Renal pelvis (tissue), 1 donor: ENCODE measurements at regions not wholly inside any gene's neighbourhood (a gene's known extent, or its start where the extent isn't known, plus 50 kb on each side); places are given as distances from the start of the nearest gene placed in this dataset.

Experiments
- DNase-seq: peaks from one replicate; pipeline ENCODE4 v3.0.0-alpha.2; 2013

DNA sequence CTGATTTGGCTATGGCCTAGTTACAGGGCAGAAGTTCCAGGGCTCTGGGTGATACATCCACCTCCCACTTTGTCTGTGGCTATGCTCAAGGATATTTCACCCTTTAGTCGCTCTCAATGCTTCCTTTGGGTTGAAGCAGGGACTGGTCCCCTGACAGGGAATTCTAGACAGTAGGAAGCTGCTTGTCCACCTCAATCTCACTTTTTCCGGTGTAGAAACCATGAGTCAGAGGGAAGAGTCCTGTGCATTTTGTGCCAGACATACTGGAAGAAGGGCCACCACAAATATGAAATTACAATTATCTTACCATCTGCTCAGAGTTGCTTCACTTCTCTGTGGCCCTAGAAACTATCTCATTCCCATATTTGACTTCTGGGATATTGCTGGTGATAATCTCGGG is 413.7 kb upstream of the FAT3 start:
- DNase-seq, result no peak

DNA sequence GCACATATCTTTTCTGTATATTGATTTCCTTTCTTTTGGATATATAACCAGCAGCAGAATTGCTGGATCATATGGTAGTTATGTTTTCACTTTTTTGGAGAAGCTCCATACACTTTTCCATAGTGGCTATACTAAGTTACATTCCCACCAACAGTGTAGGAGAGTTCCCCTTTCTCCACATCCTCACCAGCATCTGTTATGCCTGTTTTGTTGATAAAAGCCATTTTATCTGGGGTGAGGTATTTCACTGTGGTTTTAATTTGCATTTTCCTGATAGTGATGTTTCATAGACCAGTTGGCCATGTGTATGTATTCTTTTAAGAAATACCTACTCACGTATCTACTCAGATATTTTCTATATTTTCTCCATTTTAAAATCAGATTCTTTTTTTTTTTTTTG is 419.3 kb upstream of the FAT3 start:
- DNase-seq, result no peak

DNA sequence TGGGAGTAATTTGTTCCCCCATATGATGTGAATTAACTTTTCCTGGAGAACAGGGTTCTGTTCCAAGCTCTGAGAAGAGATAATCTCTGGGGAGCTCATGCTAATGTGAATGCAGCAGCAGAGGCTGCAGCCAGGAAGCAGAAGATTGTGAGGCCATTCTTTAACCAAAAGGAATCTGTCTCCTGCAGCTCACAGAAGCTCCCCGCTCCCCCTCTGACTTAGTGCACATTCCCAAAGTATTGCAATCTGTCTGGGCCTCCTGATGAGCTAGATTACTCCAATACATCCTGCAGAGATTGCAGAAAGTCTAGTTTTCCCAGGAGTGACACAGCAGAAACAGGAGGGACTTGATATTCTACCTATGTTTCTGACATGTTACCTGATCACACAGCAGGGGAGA is 420.6 kb upstream of the FAT3 start:
- DNase-seq, result peak; percentile 1

DNA sequence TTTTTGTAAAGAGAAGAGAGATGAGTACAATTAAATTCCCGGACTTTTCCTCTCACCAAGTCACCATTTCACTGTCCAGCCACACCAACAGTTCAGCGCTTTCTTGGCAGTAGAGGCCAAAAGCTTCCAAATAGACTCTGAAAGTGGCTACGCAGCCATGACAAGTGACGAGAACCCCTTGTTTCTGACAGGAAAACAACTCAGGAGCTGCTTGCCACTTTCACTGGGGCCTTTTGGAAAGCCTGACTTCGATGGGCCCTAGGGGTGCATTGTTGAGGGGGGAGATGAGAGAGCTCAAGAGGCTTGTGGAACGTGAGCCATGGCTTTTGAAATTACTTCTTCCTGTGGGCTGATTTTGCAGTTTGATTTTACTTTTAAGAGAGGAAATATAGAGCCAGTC is 422.1 kb upstream of the FAT3 start:
- no peak for DNase-seq

DNA sequence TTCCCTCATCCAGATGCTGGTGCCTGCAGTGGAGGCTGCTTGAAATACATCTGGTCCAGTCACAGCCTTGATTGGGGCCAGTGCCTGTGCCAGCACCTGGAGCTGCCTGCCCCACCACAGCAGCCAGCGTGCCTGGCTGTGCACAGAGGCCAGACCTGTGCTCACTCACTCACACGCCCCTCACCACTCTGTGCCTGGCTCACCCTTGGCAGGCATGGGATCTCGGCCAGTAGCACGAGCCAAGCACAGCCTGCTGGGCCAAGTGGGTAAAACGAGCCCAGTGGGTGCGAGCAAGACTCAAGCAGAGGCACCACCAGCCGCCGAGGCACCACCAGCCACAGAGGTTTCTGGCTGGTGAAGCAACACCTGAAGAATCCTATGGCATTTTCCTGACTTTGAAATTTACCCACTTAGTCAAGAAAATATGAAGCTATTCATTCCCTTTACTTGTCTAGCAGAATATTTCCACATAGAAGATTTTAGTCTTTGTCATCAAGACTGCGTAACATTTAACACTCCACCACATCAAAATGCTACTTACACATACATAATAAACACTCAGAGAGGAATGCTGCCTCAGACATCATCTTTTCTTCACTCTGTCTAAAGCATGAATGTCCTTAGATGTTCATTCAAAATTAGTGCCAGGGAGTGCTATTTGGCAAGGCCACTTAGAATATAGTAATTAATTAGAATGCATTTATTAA is 424.3 kb upstream of the FAT3 start:
- DNase-seq, result no peak

DNA sequence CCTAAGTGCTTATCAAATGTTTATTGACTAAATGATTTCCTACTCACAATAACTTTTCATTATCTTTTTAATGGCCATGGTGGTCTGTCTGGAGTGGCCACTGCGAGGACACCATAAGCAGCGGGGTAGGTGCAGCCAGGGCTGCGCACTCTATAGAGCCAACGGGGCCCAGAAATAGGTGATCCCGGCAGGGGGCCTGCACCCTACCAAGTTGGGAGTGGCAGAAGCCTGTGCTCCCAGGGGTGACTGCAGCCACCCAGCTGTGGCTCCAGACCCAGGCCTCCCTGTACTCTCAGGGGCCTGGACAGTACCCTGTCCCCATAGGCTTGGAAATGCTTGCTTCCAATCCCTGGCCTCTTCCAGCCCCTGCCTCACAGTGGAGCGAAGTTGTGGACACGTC is 426.4 kb upstream of the FAT3 start:
- no peak for DNase-seq

DNA sequence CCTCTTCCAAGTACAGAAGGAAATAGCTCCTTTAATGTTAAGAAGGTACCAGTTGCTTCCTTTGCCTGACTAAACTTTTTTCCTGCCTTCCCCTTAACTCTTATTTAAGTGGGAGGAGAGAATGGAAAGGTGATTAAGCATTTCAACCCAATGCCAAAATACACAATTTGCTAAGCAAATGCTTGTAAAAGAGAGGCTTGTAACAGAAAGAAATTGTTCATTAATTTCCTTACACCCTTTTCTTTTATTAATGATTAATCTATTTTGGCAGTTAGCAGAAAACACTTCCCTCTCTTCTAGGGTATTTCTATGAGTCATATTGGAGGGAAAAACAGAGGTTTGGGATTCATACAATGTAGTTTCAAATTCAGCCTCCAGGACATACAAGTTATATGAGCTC is 427.6 kb upstream of the FAT3 start:
- DNase-seq, result peak; percentile 1

DNA sequence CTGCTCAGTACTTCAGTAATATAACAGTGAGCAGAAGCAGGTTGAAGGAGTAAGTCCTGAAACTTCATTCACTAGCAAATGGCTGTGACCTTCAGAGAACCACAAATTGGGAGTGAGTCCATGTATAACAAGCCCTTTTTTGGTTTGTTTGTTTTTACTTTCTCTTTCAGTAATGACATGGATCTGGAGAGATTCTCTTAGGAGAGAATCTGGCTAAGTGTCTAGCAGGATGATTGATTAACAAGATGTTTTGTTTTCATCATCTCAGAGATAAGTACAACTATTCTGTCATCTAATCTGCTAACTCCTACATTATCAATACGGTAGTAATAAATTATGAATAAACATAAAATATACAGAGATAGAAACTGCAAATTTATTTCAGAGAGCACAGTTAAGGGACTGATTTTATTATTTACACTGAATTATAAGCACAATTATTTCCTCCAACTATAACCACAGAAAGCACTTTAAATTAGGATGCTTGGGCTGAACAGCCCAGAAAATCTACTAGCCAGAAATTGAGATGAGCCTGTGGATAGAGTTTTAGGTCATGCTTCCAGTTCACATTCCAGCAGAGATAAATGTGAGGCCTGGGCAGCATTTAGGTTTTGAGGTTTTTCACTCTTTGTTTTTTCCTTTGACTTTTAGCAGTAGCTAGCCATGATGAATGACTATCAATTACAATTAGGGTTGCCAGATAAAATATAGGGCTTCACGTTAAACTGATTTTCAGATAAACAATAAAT is 429.3 kb upstream of the FAT3 start:
- DNase-seq, result no peak

DNA sequence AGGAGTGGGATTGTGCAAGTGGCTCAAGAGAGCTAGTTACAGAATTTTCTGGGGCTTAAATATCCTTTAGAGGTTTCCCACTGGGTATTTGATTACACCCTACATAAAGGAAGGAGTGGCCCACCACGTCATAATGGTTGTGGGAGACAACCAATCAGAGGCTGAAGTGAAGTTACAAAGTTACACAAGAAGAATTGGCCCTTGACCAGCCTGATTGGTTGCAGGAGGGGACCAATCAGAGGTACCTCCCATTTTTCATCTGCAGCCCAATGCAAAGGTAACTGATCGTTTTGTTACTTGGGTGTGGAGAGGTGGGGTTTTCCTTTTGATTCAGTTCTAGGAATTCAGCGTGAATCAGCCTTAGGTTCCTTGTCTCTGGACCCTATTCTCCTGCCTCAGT is 430.5 kb upstream of the FAT3 start:
- DNase-seq, result no peak

DNA sequence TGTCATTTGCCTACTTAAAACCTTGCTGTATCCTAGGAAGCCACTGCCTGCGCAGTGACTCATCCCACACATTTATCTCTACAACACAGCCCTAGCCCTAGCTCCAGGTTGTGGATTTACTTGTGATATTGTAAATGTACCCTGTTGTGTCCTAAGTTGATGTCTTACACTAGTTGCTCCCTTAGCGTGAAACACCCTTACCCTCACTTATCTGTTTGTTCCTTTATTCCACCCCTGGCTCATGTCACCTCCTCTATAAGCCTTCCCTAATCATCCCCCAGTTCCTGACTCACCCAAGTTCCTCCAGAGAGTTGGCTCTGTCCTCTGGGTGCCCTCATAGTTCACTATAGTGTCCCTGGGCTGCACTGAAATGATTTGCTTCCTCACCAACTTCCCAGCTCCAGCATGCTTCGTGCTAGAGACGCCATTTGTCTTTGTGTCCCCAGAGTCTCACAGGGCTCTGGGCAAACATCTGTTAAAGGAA is 431.8 kb upstream of the FAT3 start:
- DNase-seq, result no peak

DNA sequence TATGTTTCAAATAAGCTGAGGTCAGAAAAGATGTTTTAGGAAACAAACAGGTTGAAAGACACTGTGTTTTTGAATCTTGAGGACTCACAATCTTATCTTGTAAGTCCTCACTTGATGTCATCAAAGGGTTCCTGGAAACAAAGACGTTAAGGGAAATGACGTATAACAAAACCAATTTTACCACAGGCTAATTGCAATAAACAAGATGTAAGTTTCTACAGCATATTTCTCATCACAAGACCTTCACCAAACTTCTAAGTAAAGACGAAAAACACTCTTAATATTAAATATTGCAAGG is 433.5 kb upstream of the FAT3 start:
- DNase-seq, result no peak

DNA sequence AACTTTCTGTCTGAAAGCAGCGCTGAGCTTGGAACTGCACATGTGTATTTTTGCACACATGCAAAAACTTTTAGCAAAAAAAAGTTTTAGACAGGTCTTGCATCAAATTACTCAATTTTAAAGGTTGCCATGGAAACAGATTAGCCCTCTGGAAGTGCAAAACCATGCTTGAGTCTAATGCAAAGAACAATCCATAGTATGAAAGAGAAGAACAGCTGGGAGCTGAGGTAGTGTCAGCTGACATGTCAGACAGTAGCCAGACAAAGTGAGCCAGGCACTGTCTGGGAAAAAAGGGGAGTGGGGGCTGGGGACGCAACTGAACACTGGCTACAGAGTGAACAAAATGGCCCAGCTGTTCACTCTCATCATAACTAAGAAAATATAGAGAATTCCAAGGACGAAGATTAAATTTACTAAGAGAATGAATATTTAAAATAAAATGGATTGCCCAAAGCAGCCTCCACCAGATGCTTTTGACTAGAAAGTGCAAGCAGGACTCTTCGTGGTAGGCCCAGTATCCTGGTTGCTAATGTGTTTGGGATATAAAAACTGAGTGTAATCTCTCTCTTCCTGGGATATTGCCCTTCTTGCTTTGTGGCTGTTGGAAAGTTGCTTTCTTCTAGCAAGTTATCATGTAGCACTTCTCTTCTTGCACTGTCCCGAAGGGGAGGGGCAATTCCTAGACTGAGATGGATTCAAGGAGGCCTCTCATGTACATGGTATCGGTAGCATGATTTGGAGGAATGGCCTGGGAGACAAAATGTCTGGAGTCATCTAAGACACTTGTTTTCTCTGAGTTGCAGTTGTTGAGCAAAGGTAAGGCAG is 434.1 kb upstream of the FAT3 start:
- DNase-seq, result peak; percentile 21

DNA sequence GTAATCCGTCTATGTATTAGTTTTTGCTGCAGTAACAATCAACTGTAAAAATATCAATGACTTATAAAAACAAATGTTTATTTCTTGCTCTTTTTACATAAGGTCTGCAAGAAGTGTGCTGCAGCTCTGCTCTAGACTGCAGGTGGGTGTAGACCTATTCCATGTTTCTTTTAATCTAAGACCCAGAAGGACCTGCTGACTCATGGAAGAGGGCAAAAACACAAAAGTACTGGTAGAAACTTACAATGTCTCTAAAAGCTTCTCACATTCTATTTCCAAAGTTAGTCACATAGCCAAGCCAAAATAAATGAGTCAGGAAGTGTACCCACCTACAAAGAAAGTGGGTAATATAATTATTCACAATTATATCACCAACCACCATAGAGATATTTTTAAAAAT is 435.9 kb upstream of the FAT3 start:
- no peak for DNase-seq

DNA sequence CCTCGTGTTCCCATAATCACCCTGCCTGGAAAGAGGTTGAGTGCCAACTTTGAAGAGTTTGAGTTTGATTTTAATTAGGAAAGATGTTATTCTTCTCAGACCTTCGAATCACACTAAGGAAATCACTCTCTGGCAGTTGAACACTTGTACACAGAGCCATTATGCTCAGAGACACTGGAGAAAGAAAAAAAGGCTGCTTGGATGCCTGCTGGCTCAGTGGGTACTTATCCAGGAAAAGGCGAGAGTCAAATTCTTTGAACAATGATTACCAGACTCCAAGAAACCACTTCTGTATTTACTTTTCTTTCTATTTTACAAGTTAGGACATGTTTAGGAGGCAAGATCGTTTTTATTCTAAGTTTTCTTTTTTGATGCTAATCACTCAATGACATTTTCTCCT is 438.5 kb upstream of the FAT3 start:
- no peak for DNase-seq

DNA sequence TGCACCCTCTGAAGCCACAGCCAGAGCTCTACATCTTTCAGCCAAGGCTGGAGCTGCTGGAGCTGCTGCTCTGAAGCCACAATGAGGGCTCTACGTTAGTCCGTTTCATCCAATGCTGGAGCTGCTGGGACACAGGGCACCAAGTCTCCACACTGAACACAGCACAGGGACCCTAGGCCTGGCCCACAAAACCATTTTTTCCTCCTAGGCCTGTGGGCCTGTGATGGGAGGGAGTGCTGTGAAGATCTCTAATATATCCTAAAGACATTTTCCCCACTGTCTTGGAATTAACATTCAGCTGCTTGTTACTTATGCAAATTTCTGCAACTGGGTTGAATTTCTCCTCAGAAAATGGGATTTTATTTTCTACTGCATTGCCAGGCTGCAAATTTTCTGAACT is 441.4 kb upstream of the FAT3 start:
- DNase-seq, result no peak

DNA sequence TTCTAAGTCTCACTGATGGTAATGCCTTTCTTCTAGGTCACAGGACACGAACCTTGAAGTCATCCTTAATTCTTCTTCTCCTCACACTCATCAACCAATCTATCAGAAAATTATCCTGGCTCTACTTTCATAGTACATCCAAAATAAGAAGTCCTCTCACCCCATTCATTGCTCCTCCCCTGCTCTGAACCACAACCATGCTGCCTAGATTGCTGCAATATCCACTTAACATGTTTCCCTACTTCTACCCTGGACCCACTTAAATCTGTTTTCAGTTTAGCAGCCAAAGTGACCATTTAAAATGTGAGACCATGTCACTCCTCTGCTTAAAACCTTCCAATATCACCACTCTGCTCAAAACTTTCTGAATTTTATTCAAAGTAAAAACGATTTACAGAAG is 445.9 kb upstream of the FAT3 start:
- no peak for DNase-seq

DNA sequence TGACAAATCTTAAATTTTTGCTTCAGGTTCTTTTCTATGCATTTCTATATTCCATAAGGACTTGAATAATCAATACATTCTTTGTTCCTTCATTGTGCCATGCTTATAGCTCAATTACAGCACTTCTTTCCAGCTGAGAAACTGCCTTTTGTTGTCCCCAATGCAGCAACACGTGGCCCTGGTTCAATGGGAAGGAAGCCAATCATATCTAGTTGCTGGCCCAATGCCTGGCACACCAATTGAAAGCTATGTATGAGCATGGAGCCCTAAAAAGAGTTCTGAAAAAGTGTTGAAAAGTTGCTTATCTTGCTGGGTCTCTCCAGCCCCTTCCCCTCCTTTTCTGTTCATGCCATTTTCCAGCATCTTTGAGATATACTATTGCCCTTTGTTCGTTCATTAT is 448.0 kb upstream of the FAT3 start:
- no peak for DNase-seq

DNA sequence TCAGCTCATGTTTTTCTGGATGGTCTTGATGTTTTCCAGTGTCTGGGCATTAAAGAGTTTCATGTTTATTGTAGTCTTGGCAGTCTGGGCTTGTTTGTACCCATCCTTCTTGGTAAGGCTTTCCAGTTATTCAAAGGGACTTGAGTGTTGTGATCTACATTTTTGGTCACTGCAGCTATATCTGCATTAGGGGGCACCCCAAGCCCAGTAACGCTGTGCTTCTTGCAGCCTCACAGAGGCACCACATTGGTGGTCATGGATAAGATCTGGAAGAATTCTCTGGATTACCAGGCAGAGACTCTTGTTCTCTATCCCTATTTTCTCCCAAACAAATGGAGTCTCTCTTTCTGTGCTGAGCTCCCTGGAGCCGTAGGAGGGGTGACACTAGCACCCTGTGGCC is 451.5 kb upstream of the FAT3 start:
- no peak for DNase-seq

DNA sequence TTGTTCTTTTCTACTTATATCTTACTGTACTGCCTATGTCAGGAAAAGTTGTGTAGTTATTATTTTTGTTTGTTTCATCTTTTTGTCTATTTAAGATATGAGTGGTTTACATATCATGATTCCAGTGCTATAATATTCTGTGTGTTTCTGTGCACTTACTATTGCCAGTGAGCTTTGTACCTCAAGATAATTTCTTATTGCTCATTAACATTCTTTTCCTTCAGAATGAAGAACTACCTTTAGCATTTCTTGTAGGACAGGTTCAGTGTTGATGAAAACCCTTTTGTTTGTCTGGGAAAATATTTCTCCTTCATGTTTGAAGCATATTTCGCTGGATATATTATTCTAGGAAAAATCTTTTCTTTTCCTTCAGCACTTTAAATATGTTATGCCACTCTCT is 452.7 kb upstream of the FAT3 start:
- no peak for DNase-seq

DNA sequence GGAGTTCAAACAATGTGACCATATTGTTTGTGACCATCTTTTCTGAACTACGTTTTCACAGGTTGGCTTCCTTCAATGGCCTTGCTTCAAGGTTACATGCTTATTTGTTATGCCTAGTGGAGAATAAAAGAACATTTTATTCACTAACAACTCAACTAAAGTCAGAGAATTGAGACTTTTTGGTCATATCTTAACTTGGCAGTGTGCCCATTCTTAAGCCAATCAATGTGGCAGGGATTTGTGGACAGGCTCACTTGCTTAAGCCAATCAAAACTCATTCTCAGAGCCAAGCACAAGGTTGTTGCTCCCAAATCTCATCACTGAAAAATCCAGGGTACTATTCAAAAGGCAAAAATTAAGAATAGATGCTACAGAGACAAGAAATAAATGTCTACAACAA is 455.8 kb upstream of the FAT3 start:
- DNase-seq, result no peak

DNA sequence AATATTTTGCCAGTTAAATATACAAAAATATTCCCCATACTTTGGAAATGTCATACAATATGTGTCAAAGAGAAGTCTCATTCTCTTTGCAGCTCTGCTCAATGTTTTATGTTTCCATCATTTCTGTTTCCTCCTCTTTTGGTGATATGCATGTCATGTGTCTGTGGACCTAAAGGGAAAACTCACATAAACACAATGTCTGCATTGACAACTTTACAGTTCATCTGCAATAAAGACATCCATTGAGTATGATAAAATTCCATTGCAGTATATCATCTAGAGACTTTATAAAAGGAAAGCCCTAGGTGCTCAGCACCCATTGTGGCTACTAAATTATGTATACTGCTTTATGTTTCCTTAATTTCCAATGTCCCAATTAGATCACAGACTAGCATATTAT is 461.3 kb upstream of the FAT3 start:
- DNase-seq, result no peak

DNA sequence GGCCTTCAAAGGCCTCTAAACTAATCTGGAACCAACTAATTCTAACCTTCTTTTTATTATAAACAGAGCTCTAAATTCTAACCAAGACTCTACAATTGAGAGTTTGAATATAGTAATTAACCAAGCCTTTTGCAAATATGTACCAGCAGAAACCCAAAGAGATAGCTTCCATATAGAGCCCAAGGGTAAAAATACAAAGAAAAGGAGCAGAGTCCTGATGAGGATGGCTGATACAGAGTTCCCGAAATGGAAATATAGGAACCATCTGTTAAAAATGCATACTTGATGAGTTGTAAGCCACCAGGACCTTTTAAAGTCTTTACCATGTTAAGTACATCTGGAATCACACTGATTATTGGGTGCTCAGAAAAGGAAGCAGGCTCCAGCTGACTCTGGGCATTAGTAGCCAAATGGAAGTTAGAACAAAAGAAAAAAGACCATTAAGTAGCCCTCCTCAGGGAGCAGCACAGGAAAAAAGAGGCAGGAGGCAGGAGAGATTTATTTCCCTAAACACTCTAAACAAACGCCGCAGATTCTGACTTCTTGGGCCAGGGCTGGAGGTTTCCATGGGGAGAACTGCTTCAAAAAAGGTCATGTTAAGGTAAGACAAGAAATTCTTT is 463.1 kb upstream of the FAT3 start:
- no peak for DNase-seq
